NCI-H187 treated with DMSO at 0.1 percent for 48 hours (cell line): ENCODE measurements at regions not wholly inside any gene's neighbourhood (a gene's known extent, or its start where the extent isn't known, plus 50 kb on each side); places are given as distances from the start of the nearest gene placed in this dataset.
A peak's percentile ranks its signal among the peaks of the same experiment; 100 is the strongest.

Source experiments
- DNase-seq: peaks from one replicate; lab custom pipeline; 2025; lab: John Stamatoyannopoulos, UW

DNA sequence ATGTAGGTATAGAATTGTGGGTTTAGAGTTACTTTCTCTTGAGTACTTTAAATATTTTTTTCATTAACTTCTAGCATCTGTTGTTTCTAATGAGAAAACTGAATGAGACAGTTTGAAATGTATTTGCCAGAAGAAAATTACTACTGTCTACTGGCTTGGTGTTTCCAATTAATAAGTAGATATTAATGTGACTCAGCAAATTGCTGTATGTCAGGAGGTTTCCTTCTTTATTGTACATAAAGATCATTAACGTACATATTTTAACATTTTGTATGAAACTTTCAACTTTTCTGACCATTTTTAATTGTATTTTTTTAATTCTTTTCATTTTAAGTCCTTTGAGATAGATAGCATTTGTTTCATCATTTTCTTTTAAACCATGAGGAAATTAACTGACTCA is 135.1 kb upstream of the SLC22A23 start:
- DNase-seq = no peak

DNA sequence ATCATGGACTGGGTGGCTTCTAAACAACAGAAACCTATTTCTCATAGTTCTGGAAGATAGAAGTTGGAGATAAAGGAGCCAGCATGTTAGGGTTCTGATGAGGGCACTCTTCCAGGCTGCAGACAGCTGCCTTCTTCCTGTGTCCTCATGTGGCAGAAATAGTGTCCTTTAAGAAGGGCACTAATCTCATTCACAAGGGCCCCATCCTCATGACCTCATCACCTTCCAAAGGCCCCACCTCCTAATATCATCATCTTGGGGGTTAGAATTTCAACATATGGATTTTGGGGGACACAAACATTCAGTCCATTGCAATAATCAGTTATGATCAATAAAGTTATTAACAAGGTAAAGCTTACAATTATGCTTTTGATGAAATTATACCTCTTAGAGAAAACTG is 130.8 kb upstream of the SLC22A23 start:
- no peak for DNase-seq

GRCh38 chr6:3585320-3585935 is 128.6 kb upstream of the SLC22A23 start:
- DNase-seq = no peak

GRCh38 chr6:3584606-3585005 is 127.8 kb upstream of the SLC22A23 start:
- no peak for DNase-seq

- DNase-seq = no peak
Observed at GRCh38 chr6:3581469-3581868, 124.6 kb upstream of the SLC22A23 start.

DNA sequence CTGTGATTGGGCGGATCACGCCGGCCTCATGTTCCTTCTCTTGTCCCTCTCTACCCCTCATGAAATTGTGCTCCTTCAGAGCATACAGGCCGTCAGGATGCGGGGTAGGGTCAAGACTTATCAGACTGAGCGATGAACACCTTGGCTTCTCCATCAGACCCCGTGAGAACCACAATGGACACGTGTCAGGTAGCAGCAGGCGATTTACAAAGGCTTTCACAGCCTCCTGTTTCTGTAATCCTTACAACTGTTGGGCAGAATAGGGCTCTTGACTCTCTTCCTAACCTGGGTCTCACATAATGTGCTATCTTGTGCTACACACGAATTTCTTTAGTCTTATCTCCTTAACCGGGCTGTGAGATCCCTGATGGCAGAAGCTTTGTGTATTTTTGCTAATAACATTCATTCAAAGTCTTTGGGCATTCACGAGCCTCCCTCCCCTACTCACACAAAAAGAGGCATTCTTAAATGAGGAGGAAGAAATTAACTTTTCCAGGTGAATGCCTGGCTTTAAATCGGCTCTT is 122.9 kb upstream of the SLC22A23 start:
- DNase-seq = no peak

- DNase-seq = no peak
Observed at GRCh38 chr6:3578981-3579380, 122.1 kb upstream of the SLC22A23 start.

DNA sequence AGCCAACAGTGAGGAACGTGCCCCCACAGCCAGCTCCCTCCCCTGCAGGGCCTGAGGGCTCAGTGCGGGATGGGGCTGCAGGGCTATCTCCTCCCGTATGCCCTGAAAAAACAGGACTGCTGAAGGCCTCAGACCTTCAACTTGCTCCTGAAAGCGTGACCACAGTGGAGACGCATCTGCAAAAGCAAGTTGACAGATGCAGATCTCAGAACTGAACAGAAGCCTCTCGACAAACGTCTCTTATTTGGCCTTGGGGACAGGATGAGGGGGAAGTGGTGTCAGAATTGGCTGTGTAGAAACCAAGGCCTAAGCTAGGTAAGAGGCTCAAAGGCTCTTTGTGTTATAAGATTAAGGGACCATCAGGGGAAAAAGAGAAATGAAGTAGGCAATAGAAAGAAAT is 120.7 kb upstream of the SLC22A23 start:
- no peak for DNase-seq

DNA sequence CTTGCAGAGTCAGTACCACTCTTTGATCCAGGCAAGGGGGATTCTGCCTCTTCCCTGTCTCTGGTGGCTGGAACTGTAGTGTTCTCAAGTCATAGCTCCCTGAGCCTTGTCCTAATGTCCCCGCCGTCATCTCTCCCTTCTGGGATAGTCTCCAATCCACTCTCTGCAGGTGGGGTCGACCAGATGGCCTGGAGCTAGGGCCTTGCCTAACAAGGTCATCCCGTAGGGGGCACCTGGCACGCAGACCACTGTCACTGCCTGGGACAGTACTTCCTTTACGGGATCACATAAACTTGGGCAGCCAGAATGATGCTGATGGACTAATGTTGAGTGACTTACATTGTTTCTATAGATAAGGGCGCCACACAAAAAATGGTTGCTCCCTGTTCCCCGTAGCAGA is 118.9 kb upstream of the SLC22A23 start:
- DNase-seq = no peak

DNA sequence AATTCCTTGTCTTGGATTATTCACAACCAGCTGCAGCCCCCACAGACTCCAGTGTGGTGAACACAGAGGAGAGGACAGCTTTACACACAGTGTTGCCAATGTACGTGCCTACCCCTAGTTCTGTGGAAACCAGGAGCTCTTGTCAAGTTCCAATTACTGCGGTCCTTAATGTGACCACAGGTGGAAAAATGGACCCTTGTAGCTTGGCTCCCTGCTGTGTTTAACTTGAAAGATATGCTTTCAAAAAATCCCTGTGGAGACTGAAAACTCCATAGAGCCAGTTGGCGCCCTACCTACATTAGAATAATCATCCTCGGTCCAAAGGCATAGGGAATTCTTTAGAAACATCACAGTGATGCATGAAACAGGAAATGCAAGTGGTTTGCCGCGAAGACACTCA is 118.3 kb upstream of the SLC22A23 start:
- DNase-seq = peak; percentile 52

DNA sequence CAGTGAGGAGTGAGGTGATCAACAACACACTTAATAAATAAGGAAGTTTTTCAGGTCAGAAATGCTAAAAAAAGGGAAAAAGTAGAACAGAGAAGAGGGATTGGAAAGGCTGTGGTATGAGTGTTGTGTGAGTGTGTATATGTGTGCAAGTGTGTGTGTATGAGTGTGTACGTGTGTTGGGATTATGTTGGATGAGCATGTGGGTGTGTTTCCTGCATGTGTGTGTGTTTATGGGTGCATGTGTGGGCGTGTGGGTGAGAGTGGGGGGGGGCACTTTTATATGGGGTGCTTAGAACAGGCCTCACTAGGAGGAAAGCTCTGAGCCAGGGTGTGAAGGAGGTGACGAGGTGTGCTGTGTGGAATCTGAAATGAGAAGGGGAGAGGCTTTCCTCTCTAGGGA is 116.8 kb upstream of the SLC22A23 start:
- DNase-seq = no peak

DNA sequence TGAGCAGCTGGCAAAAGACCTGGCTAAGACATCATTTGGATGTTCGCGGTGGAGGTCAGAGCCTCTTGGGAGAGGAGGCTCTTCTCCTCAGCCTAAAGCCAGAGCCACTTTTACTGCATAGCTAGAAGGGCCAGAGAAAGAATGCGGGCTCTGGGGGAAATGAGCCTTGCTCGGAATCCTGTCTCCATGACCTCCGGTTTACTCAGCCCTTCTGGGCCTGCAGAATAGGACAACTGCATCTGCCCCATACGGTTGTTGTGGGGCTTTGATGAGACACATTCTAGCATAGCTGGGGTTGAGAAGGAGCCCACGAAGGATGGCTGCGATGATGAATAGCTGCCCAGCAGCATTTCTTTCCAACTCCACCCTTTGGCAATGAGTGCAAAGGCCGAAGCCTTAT is 115.0 kb upstream of the SLC22A23 start:
- no peak for DNase-seq

GRCh38 chr6:3571250-3571681 is 114.4 kb upstream of the SLC22A23 start:
- no peak for DNase-seq

GRCh38 chr6:3569816-3570215 is 113.0 kb upstream of the SLC22A23 start:
- no peak for DNase-seq

GRCh38 chr6:3568396-3569082 is 111.7 kb upstream of the SLC22A23 start:
- no peak for DNase-seq

- no peak for DNase-seq
Observed at GRCh38 chr6:3566812-3567211, 110.0 kb upstream of the SLC22A23 start.

- DNase-seq = no peak
Observed at GRCh38 chr6:3565291-3565690, 108.4 kb upstream of the SLC22A23 start.

DNA sequence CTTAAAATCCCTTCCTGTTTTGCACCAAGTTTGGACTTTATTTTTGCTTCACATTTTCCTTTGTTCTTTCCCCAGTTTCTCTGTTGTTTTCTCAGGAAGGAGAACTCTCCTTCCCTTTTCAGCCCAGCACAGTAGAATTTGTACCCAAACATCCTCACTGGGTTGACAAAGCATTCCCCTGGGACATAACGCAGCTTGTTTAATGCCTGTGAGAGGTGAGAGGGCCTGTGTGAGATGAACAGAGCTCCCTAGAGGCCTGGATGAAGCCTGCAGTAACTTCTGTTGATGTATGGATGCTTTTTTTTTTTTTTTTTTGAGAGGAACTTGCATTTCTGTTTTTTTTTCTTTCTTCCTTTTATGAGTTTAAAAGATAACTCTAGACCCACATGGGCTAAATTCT is 104.9 kb upstream of the SLC22A23 start:
- DNase-seq = peak; percentile 66

DNA sequence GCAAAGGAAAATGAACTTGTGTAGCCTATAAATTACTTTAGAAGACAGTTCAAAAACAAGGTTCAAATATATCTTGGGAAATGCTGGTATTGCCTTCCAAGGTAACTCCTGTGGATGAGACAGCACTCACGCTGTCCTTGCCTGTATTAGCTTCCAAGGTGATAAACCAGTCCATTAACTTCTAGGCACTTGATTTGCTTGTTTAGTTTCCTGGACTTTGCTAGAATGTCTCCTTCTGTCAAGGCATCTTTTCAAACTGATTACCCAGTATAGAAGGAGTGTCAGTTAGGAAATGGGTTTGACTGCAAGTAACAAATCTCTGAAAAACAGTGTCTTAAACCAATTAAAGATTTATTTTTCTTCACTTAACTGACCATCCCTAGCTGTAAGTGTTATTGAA is 103.4 kb upstream of the SLC22A23 start:
- DNase-seq = no peak

GRCh38 chr6:3559561-3559960 is 102.7 kb upstream of the SLC22A23 start:
- DNase-seq = no peak

DNA sequence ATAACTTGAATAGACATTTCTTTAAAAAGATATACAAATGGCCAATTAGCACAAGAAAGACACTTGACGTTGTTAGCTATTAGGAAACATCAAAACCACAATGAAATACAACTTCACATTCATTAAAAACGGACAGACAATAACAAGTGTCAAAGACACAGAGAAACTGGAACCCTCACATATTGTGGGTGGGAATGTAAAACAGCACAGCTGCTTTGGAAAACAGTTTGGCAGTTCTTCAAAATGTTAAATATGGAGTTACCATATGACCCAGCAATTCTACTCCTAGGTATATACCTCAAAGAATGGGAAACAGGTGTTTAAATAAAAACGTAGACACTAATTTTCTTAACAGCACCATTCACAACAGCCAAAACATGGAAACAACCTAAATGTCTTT is 100.5 kb upstream of the SLC22A23 start:
- no peak for DNase-seq

DNA sequence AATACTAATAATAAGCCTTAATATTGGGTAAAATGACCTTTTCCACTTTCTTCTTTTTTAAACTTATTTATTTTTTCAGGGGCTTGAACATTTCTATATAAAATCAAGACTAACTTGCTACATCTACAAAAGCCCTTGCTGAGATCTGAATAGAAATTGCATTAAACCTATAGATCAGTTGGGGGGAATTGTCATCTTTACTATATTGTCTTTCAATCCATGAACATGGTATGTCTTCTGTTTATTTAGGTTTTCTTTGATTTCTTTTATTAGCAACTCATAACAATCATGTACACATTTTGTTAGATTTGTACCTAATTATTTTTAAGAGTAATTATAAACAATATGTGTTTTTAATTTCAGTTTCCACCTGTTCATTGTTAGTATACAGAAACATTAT is 96.4 kb upstream of the SLC22A23 start:
- DNase-seq = no peak

DNA sequence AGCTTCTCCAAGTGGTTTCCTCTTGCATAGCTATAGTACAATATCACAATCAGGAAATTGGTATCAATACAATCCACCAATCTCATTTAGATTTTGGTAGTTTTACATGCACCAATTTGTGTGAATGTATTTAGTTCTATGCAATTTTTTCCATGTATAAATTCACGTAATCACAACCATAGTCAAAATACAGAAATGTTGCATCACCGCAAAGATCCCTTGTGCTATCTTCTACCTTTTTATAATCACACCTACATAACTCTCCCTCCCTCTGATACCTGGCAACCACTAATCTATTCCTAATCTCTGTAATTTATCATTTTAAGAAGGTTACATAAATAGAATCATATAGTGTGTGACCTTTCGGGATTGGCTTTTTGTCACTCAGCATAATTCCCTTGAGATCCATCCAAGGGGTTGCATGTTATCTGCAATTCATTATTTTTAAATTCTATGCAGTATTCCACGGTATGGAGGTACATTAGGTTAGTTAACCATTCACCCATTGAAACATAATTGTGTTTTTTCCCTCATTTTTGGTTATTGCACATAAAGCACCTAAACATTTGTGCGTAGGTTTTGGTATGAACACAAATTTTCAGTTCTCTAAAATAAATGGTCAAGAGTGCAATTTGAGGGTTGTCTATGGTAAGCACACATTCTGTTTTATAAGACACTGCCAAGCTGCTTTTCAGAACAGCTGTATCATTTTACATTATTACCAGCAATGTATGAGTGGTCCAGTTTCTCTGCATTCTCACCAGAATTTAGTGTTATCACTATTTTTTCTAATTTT is 95.1 kb upstream of the SLC22A23 start:
- DNase-seq = no peak
